IPS-15b (cell line): ENCODE measurements at regions not wholly inside any gene's neighbourhood (a gene's known extent, or its start where the extent isn't known, plus 50 kb on each side); places are given as distances from the start of the nearest gene placed in this dataset.

ENCODE experiments used
- H3K27me3 ChIP-seq: one replicate; pipeline ENCODE4 v1.6.1; 2013; ENCODE audit warnings: low read length; ENCODE audit not compliant: control insufficient read depth, insufficient read depth
- H3K36me3 ChIP-seq: one replicate; pipeline ENCODE4 v1.6.1; 2013; ENCODE audit warnings: low read length; ENCODE audit not compliant: control insufficient read depth, insufficient read depth
- H3K4me1 ChIP-seq: one replicate; pipeline ENCODE4 v1.6.1; 2013; ENCODE audit warnings: mild to moderate bottlenecking, low read length; ENCODE audit not compliant: control insufficient read depth, insufficient read depth
- H3K4me3 ChIP-seq: one replicate; pipeline ENCODE4 v1.5.1; 2013; ENCODE audit warnings: low read depth, low read length
- H3K9ac ChIP-seq: one replicate; pipeline ENCODE4 v1.6.1; 2013; ENCODE audit warnings: low read depth, mild to moderate bottlenecking, low read length
- H3K9me3 ChIP-seq: one replicate; pipeline ENCODE4 v1.6.1; 2013; ENCODE audit warnings: mild to moderate bottlenecking, low read length; ENCODE audit not compliant: control insufficient read depth, insufficient read depth

DNA sequence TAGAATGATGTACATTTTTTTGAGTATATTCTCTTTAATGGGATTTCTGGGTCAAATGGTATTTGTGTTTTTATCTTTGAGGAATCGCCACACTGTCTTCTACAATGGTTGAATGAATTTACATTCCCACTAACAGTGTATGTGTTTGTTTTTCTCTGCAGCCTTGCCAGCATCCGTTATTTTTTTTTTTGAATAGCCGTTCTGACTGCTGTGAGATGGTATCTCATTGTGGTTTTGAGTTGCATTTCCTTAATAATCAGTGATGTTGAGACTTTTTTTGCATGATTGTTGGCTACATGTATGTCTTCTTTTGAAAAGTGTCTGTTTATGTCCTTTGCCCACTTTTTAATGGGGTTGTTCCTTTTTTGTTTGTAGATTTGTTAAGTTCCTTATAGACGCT is 172.7 kb upstream of the CDH8 start:
- Histone ChIP-seq H3K9ac (no peak overlapping the region), H3K4me1 (no peaks in the 10 kb centered on the region), H3K27me3 (no peaks in the 10 kb centered on the region), H3K4me3 (no peak overlapping the region), H3K9me3 (no peaks in the 10 kb centered on the region), H3K36me3 (no peaks in the 10 kb centered on the region)

DNA sequence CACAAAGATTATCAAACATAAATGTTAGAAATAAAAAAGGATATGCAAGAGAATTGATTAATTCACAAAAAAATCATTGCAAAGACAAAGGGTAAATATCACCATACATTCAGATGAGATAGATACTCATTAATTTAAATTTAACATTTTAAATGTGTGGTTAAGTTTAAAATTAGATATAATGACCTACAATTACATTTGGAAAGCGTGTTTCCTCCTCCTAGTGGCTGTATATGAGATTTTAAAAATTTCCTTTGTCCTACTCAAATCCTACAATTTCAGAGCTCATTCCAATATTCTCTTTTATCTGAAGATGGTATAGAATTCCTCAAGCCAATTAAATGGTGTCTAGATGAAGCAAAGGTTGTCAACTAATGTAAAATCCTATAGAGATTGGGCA is 169.2 kb upstream of the CDH8 start:
- Histone ChIP-seq H3K4me1 (no peaks in the 10 kb centered on the region), H3K27me3 (no peaks in the 10 kb centered on the region)

DNA sequence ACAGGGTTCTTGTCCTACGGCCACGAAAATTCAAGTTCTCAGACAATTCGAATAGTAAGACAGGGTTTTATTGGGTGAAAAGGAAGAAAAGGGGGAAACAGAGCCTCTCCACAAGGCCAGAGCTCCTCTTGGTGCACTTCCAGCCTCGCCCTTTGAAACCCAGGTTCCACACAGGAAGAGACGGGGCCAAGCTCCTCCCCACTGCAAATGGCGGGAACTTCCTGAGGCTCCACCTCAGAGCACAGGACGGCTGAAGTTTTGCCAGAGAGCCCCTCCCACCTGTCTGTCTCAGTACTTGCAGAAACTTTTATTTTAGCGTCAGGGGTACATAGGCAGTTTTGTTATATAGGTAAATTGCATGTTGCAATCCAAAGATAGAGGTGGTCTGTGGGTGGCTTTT is 165.7 kb upstream of the CDH8 start:
- Histone ChIP-seq H3K4me1 (no peaks in the 10 kb centered on the region), H3K4me3 (no peak overlapping the region), H3K36me3 (no peaks in the 10 kb centered on the region), H3K9me3 (no peaks in the 10 kb centered on the region), H3K27me3 (no peaks in the 10 kb centered on the region), H3K9ac (no peak overlapping the region)

More for the DNA sequence above, 169.2 kb upstream of the CDH8 start:
- Histone ChIP-seq H3K4me3 (no peak overlapping the region), H3K9me3 (no peaks in the 10 kb centered on the region), H3K9ac (no peak overlapping the region), H3K36me3 (no peaks in the 10 kb centered on the region)

DNA sequence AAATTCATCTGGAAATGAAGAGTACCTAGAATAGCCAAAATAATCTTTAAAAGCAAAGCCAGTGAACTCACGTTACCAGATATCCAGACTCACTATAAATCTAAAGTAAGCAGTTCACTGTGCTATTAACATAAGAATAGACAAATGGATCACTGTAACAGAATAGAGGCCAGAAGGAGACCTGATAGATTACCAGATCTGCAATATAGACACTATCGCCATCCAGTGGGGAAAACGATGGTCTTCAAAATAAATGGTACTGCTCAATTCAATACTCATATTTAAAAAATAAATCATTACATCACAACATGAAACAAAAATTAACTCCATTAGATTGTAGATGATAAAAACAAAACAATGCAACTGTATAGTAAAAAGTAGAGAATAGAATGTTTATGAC is 158.6 kb upstream of the CDH8 start:
- Histone ChIP-seq H3K4me3 (no peak overlapping the region), H3K9ac (no peak overlapping the region), H3K27me3 (no peaks in the 10 kb centered on the region), H3K36me3 (no peaks in the 10 kb centered on the region), H3K9me3 (no peaks in the 10 kb centered on the region), H3K4me1 (no peaks in the 10 kb centered on the region)

DNA sequence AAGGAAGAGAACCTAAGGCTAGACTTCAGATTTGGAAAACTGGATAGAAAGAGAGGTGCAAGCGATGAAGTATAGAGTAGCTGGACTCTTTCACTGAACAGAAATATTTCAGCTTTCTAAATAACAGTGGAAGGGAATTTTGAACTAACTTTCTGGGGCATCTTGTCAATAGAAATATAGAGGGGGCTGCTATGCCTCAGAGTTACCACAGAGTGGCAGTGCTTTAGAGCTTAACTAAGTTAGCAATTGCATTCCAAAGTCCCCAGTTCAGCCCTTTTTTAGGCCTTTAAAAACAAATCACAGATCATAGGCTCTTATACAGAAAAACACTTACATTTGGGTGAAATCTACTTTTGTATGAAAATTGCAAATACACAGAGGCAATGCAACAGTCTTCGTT is 154.2 kb upstream of the CDH8 start:
- Histone ChIP-seq H3K4me3 (no peak overlapping the region), H3K9me3 (no peaks in the 10 kb centered on the region), H3K27me3 (no peaks in the 10 kb centered on the region), H3K9ac (no peak overlapping the region), H3K4me1 (no peaks in the 10 kb centered on the region), H3K36me3 (no peaks in the 10 kb centered on the region)

DNA sequence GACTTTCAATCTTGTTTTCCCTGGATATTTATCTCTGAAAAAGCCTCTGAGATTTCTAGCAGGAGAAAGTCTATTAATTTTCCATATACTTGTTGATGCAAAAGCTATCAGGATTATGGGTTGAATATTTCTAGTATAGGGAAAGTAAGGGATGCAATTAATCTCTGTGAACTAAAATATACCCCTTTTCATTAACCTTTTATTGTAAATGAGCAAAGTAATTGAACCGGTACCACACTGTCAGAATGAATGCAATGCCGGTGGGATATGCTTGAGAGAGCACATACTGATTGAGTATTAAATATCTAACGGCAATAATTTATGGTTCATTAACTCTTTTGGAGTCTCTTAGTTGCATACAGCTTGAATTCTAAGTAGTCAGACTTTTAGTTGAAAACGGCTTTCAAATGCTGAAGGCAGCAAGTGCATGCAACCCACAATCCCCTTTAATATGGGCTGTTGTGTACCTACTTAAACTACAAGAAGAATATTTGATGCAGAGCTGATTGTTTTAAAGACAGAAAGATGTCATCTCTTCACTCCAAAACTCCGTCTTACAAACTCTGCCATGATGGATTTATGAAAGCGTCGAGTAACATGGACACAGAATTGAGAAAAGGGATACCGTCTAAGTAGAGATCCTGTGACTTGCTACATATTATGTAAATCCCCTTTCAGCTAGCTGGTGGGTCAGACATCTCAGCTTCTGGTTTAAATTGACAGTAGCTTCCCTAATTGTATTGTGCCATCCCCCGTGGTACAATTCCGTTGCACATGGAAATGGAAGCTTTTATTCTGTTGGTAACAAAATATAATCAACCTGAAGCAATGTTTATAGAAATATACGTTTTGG is 141.3 kb upstream of the CDH8 start:
- Histone ChIP-seq H3K9ac (no peak overlapping the region), H3K9me3 (no peaks in the 10 kb centered on the region), H3K36me3 (no peaks in the 10 kb centered on the region), H3K4me3 (no peak overlapping the region), H3K27me3 (no peaks in the 10 kb centered on the region), H3K4me1 (no peaks in the 10 kb centered on the region)

DNA sequence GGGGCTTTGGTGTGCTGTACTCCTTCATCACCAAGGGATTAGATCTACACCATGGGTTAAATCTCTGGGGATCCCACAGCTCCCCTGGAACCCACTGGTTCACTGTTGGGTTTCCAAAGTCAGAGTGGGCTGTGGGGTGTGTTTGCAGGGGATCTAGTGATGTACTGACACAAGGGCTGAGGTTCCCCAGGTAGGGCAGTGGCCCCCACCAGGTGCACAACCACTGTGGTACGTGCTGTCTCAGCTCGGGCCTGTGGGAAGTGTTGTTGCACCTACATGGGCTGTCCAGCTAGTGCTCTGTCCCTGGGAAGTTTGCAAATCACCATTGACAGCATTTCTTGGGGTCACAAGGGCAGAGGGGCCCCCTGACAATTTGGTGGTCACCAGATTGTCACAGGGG is 134.4 kb upstream of the CDH8 start:
- Histone ChIP-seq H3K4me1 (no peaks in the 10 kb centered on the region), H3K9me3 (no peaks in the 10 kb centered on the region), H3K4me3 (no peak overlapping the region), H3K36me3 (no peaks in the 10 kb centered on the region), H3K27me3 (no peaks in the 10 kb centered on the region), H3K9ac (no peak overlapping the region)

DNA sequence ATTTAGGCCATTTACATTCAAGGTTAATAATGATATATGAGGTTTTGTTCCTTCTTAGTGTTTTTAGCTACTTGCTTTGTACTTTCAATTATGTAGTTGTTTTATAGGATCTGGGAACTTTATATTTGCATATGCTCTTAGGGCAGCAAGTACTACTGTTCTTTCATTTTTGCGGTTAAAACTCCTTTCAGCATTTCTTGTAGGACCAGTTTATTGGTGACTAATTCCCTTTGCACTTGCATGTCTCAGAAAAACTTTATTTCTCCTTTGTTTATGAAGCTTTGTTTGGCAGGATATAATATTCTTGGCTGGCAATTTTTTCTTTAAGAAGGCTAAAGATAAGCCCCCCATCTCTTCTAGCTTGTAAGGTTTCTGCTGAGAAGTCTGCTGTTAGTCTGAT is 131.3 kb upstream of the CDH8 start:
- Histone ChIP-seq H3K9ac (no peak overlapping the region), H3K36me3 (no peaks in the 10 kb centered on the region), H3K4me3 (no peak overlapping the region), H3K27me3 (no peaks in the 10 kb centered on the region), H3K4me1 (no peaks in the 10 kb centered on the region), H3K9me3 (no peaks in the 10 kb centered on the region)

DNA sequence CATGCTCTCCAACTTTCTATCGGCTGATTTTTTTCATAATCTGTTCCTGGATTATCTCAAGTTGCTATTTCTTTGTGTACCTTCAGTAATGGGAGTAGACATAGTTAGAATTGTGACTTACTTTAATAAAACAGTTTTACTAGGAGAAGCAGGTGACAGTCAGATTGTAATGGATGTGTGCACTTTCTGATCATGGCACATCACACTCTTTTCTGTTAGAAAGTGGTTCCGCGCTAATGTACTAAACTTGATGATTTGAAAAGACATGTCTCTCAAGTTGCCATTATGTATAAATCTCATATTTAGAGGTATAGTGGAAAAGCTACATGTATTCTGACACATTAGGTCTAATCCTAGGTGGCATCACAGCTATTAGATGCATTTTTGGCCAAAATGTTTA is 121.3 kb upstream of the CDH8 start:
- Histone ChIP-seq H3K27me3 (no peaks in the 10 kb centered on the region), H3K4me3 (no peak overlapping the region), H3K36me3 (no peaks in the 10 kb centered on the region), H3K9ac (no peak overlapping the region), H3K9me3 (no peaks in the 10 kb centered on the region), H3K4me1 (no peaks in the 10 kb centered on the region)

DNA sequence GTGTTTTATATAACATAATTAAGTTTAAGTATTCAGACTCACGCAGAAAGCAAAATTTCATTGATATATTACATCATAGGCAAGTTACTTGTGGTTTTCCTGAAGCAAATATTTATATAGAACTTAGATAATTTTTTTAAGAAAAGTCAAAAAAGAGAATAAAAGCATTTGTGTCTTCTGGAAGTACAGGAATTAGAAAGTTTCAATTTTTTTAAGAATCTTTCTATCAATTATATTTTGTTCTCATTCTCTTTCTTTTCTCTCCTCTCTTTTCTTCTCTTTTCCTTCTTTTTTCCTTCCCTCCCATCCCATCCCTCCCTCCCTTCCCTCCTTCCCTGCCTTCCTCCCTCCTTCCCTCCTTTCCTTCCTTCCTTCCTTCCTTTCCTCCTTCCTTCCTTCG is 120.7 kb upstream of the CDH8 start:
- no peaks in the 10 kb centered on the region for H3K36me3 ChIP-seq
- no peak overlapping the region for H3K4me3 ChIP-seq
- H3K9ac ChIP-seq: no peak overlapping the region
- no peaks in the 10 kb centered on the region for H3K9me3 ChIP-seq
- no peaks in the 10 kb centered on the region for H3K27me3 ChIP-seq
- no peaks in the 10 kb centered on the region for H3K4me1 ChIP-seq

DNA sequence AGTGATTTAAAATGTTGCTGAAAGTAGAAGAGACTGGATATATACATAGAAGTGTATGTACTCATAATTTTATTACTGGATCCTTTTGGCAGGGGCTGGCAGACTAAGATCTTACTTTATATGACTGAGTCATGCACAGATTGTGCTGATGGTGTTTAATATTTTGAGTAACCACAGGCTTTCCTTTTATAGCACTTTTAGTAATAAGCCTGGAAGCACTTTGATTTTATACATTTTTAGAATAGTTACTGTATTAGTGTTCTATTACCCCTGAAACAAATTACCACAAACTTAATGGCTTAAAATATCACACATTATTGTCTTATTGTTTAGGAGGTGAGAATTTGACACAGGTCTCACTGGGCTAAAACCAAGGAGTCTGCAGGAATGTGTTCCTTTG is 113.4 kb upstream of the CDH8 start:
- H3K4me1 ChIP-seq: no peaks in the 10 kb centered on the region
- no peak overlapping the region for H3K4me3 ChIP-seq
- H3K36me3 ChIP-seq: no peaks in the 10 kb centered on the region
- H3K9ac ChIP-seq: no peak overlapping the region
- H3K27me3 ChIP-seq: no peaks in the 10 kb centered on the region
- H3K9me3 ChIP-seq: no peaks in the 10 kb centered on the region

DNA sequence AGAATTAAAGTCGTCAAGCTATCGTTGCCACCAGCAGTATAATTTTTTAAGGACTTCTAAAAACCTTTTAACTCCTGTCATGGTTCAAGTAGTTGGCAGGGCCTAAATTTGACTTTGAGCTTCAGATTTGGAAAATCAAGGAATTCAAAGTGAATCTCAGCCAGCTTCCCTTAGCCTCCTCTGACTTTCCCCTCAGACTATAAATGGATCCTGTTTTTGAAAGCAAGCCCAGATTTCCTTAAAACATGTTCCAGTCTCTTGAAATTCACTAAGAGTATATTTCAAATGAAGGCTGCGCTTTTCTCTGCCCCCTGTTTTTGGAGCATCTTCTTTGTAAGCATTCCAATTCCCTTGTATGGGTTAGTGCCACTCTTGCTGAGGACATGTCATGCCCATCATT is 101.8 kb upstream of the CDH8 start:
- H3K4me1 ChIP-seq: no peaks in the 10 kb centered on the region
- no peaks in the 10 kb centered on the region for H3K36me3 ChIP-seq
- no peak overlapping the region for H3K9ac ChIP-seq
- no peak overlapping the region for H3K4me3 ChIP-seq
- H3K9me3 ChIP-seq: no peaks in the 10 kb centered on the region
- H3K27me3 ChIP-seq: no peaks in the 10 kb centered on the region
